Parathyroid adenoma (tissue), 2 donors: ENCODE measurements at regions not wholly inside any gene's neighbourhood (a gene's known extent, or its start where the extent isn't known, plus 50 kb on each side); places are given as distances from the start of the nearest gene placed in this dataset.
"Not testable (repeated sequence)": the region's sequence is repeated elsewhere in the genome, so short reads cannot be mapped to it uniquely, and the experiment has no call there.

ENCODE experiments used
- H2AFZ ChIP-seq: fragments of 300-600 bp; sonication (generic); one replicate; pipeline ENCODE4 v1.7.0; 2017; ENCODE audit warnings: antibody characterized with exemption, mild to moderate bottlenecking
- H3K27ac ChIP-seq: fragments of 300-600 bp; sonication (generic); one replicate; pipeline ENCODE4 v1.7.0; 2017
- H3K27me3 ChIP-seq: fragments of 300-600 bp; sonication (generic); one replicate; pipeline ENCODE4 v1.7.0; 2017; ENCODE audit warnings: low read length; ENCODE audit not compliant: control insufficient read depth, insufficient read depth
- H3K36me3 ChIP-seq: fragments of 300-600 bp; sonication (generic); one replicate; pipeline ENCODE4 v1.7.0; 2017; ENCODE audit warnings: low read length; ENCODE audit not compliant: control insufficient read depth, insufficient read depth
- H3K4me1 ChIP-seq: fragments of 300-600 bp; sonication (generic); one replicate; pipeline ENCODE4 v1.7.0; 2017; ENCODE audit warnings: control low read depth
- H3K4me2 ChIP-seq: fragments of 300-600 bp; sonication (generic); one replicate; pipeline ENCODE4 v1.7.0; 2017; ENCODE audit warnings: low read length
- H3K4me3 ChIP-seq: fragments of 300-600 bp; sonication (generic); one replicate; pipeline ENCODE4 v1.7.0; 2017; ENCODE audit warnings: low read depth, low read length
- H3K79me2 ChIP-seq: fragments of 300-600 bp; sonication (generic); one replicate; pipeline ENCODE4 v1.7.0; 2017; ENCODE audit warnings: control low read depth
- H3K9ac ChIP-seq: fragments of 300-600 bp; sonication (generic); one replicate; pipeline ENCODE4 v1.7.0; 2017; ENCODE audit warnings: mild to moderate bottlenecking
- H3K9me3 ChIP-seq: fragments of 300-600 bp; sonication (generic); one replicate; pipeline ENCODE4 v1.7.0; 2017; ENCODE audit warnings: low read length; ENCODE audit not compliant: control insufficient read depth
- TF ChIP-seq, protein P1 (sequence below): fragments of 300-600 bp; sonication (generic); IDR thresholded peaks from one replicate; pipeline ENCODE4 v1.7.0; 2017; ENCODE audit warnings: antibody characterized with exemption, mild to moderate bottlenecking
- donor health status: primary hyperparathyroidism.

- H3K4me1 ChIP-seq: no peaks in the 10 kb centered on the region
- no peaks in the 10 kb centered on the region for H3K9me3 ChIP-seq
- no peaks in the 10 kb centered on the region for H3K79me2 ChIP-seq
- H3K4me2 ChIP-seq: no peak overlapping the region
- TF ChIP-seq, protein P1, sequence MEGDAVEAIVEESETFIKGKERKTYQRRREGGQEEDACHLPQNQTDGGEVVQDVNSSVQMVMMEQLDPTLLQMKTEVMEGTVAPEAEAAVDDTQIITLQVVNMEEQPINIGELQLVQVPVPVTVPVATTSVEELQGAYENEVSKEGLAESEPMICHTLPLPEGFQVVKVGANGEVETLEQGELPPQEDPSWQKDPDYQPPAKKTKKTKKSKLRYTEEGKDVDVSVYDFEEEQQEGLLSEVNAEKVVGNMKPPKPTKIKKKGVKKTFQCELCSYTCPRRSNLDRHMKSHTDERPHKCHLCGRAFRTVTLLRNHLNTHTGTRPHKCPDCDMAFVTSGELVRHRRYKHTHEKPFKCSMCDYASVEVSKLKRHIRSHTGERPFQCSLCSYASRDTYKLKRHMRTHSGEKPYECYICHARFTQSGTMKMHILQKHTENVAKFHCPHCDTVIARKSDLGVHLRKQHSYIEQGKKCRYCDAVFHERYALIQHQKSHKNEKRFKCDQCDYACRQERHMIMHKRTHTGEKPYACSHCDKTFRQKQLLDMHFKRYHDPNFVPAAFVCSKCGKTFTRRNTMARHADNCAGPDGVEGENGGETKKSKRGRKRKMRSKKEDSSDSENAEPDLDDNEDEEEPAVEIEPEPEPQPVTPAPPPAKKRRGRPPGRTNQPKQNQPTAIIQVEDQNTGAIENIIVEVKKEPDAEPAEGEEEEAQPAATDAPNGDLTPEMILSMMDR: peak; percentile 63
- H3K36me3 ChIP-seq: no peaks in the 10 kb centered on the region
- no peaks in the 10 kb centered on the region for H3K27me3 ChIP-seq
- no peak overlapping the region for H3K4me3 ChIP-seq
- peak overlapping the region; percentile 22 for H2AFZ ChIP-seq
- no peak overlapping the region for H3K27ac ChIP-seq
- H3K9ac ChIP-seq: no peak overlapping the region
These were observed 78.7 kb upstream of the ZNF281 start for GRCh38 chr1:200488375-200489165.

- no peaks in the 10 kb centered on the region for H3K79me2 ChIP-seq
- no peaks in the 10 kb centered on the region for H3K36me3 ChIP-seq
- no peaks in the 10 kb centered on the region for H3K4me1 ChIP-seq
- no peaks in the 10 kb centered on the region for H3K27me3 ChIP-seq
- no peak overlapping the region for H3K9ac ChIP-seq
- H3K27ac ChIP-seq: no peak overlapping the region
- H3K4me3 ChIP-seq: no peak overlapping the region
- TF ChIP-seq, protein P1: no peak
- no peaks in the 10 kb centered on the region for H3K9me3 ChIP-seq
- H3K4me2 ChIP-seq: no peak overlapping the region
- no peak overlapping the region for H2AFZ ChIP-seq
These were observed 77.8 kb upstream of the ZNF281 start for GRCh38 chr1:200487650-200488049.

DNA sequence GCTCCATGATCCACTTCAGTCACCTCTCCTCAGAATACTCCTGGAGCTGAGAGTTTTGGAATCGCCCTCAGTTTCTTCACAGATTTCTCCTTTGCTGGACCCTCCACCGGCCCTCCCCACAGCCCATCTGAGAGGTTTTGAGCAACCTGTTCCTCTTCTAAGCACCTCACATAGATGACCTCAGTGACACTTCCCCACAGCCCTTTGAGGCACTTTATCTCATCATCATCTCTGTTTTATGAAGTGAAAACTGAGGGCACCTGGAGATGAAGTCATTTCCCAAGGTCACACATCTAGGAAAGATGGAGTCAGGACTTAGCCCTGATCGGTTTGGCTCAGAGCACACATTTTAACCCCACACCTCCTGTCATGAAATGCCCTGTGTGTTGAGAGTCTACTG is 76.8 kb upstream of the ZNF281 start:
- TF ChIP-seq, protein P1: no peak
- H3K27ac ChIP-seq: no peak overlapping the region
- H3K4me2 ChIP-seq: no peak overlapping the region
- no peaks in the 10 kb centered on the region for H3K79me2 ChIP-seq
- H3K4me1 ChIP-seq: no peaks in the 10 kb centered on the region
- H3K27me3 ChIP-seq: no peaks in the 10 kb centered on the region
- no peaks in the 10 kb centered on the region for H3K9me3 ChIP-seq
- H3K36me3 ChIP-seq: no peaks in the 10 kb centered on the region
- no peak overlapping the region for H3K4me3 ChIP-seq
- H3K9ac ChIP-seq: no peak overlapping the region
- H2AFZ ChIP-seq: no peak overlapping the region

DNA sequence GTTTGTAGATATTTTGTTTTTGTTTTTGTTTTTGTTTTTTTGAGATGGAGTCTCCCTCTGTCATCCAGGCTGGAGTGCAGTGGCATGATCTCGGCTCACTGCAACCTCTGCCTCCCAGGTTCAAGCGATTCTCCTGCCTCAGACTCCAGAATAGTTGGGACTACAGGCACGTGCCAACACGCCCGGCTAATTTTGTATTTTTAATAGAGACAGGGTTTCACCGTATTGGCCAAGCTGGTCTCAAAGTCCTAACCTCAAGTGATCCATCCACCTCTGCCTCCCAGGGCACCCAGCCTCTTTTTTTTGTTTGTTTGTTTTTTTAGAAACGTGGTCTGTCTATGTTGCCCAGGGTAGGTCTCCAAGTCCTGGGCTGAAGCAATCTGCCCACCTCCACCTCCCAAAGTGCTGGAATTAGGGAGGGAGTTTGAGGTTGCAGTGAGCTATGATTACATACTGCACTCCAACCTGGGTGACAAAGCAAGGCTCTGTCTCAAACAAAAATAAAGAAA is 74.7 kb upstream of the ZNF281 start:
- H3K4me2 ChIP-seq, H3K9me3 ChIP-seq, H3K79me2 ChIP-seq, H3K36me3 ChIP-seq, H3K27me3 ChIP-seq, H3K9ac ChIP-seq, H2AFZ ChIP-seq, H3K4me1 ChIP-seq, H3K4me3 ChIP-seq, H3K27ac ChIP-seq: not testable (repeated sequence)

DNA sequence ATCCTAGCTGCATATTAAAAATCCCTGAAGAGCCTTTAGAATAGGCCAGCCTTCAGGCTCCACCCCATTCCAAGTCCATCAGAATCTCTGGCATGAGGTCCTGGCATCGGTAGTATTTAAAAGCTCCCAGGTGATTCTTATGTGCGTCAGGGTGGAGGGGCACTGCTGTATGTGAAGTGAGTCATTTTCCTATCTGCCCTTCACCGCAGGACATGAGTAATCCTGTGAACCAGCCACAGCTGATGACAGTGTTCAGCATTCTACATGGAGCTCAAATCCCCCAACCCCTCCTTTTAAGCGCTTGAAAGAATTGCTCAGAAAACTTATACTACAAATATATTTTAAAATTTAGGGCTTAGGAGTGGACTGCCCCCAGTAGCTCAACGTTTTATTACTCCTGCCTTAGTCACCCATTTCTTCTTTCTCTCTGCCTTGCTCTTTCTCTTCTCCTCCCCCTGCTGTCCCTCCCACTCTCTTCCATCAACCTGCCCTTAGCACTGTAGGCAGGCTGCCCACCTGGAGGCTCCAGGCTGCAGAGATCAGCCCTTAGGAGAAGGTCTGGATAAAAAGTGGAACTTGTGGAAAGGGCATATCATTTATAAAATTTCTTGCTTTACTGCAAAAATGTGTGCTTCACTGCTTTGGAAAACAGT is 73.8 kb upstream of the ZNF281 start:
- Histone ChIP-seq H3K79me2 (no peaks in the 10 kb centered on the region), H2AFZ (no peak overlapping the region), H3K4me3 (no peak overlapping the region), H3K4me1 (no peaks in the 10 kb centered on the region), H3K27ac (no peak overlapping the region), H3K9me3 (no peaks in the 10 kb centered on the region), H3K9ac (no peak overlapping the region), H3K27me3 (no peaks in the 10 kb centered on the region), H3K4me2 (no peak overlapping the region), H3K36me3 (no peaks in the 10 kb centered on the region)
- TF ChIP-seq, protein P1: no peak
